ENCODE measurements at regions not wholly inside any gene's neighbourhood (a gene's known extent, or its start where the extent isn't known, plus 50 kb on each side); places are given as distances from the start of the nearest gene placed in this dataset.

DNA sequence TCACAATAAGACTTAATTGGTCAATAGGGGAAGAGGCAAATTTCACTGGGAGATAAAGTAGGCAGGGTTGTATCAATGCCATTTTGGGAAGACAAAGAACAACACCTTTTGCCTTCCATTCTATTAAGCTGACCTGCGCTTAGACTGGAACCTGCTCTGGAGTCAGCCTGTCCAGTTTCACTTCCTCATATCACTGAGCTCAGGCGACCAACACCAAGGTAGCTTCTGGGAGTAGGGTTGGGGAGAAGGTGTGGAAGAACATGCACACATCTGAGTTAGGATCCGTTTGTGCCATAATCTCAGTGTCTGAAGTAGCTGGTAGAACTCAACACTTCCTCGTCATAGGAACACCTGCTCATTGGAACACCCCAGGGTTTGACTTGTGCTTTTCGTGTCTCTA, 527.4 kb upstream of the IGFBP3 start:
- WGBS, result 93% methylated on average over 5 of the region's 5 CpGs
- Histone ChIP-seq H3K27me3 (replicated peaks; ENCODE audit: insufficient read depth) (no peaks in the 10 kb centered on the region), H3K9me3 (no peaks in the 10 kb centered on the region), H3K4me3 (no peak overlapping the region), H3K36me3 (no peaks in the 10 kb centered on the region), H3K4me1 (replicated peaks) (no peaks in the 10 kb centered on the region), H3K27ac (no peak overlapping the region)
- no peak for DNase-seq (ENCODE audit: low spot score)
- intact Hi-C loops (cut with DNase I), result no loop called here
- TF ChIP-seq, protein P1, sequence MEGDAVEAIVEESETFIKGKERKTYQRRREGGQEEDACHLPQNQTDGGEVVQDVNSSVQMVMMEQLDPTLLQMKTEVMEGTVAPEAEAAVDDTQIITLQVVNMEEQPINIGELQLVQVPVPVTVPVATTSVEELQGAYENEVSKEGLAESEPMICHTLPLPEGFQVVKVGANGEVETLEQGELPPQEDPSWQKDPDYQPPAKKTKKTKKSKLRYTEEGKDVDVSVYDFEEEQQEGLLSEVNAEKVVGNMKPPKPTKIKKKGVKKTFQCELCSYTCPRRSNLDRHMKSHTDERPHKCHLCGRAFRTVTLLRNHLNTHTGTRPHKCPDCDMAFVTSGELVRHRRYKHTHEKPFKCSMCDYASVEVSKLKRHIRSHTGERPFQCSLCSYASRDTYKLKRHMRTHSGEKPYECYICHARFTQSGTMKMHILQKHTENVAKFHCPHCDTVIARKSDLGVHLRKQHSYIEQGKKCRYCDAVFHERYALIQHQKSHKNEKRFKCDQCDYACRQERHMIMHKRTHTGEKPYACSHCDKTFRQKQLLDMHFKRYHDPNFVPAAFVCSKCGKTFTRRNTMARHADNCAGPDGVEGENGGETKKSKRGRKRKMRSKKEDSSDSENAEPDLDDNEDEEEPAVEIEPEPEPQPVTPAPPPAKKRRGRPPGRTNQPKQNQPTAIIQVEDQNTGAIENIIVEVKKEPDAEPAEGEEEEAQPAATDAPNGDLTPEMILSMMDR (IDR thresholded peaks at IDR 0.05), result no peak
- TF ChIP-seq POLR2AphosphoS5 (IDR thresholded peaks at IDR 0.05) (no peak), POLR2A (IDR thresholded peaks at IDR 0.05) (no peak)

DNA sequence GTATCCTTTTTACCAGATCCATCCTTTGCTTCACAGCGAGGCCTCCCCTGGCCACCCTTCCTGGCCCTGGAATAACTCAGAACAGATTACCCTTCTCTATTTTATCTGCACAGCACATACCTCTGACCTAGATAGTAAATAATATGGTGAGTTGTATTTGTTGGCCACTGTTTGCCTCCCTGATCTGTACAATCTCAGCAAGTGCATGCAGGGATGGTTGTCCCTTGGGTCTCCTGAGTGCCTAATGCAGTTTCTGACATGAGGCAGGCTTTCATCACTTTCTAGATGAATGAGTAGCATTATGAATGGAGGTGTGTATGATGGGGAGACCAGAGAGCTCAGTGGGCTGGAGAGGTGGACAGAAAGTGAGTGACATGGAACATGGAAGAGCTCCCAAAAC, 525.1 kb upstream of the IGFBP3 start:
- H3K4me1 ChIP-seq (replicated peaks), result no peaks in the 10 kb centered on the region
- no peak for DNase-seq (ENCODE audit: low spot score)
- no peak overlapping the region for H3K27ac ChIP-seq
- WGBS, result 95% methylated on average over 1 of the region's 1 CpG
- no peaks in the 10 kb centered on the region for H3K27me3 ChIP-seq (replicated peaks; ENCODE audit: insufficient read depth)
- H3K9me3 ChIP-seq, result no peaks in the 10 kb centered on the region
- TF ChIP-seq POLR2A (IDR thresholded peaks at IDR 0.05) (no peak), POLR2AphosphoS5 (IDR thresholded peaks at IDR 0.05) (no peak)
- TF ChIP-seq, protein P1 (IDR thresholded peaks at IDR 0.05), result no peak
- no peaks in the 10 kb centered on the region for H3K36me3 ChIP-seq
- intact Hi-C loops (cut with DNase I), result no loop called here
- H3K4me3 ChIP-seq, result no peak overlapping the region

DNA sequence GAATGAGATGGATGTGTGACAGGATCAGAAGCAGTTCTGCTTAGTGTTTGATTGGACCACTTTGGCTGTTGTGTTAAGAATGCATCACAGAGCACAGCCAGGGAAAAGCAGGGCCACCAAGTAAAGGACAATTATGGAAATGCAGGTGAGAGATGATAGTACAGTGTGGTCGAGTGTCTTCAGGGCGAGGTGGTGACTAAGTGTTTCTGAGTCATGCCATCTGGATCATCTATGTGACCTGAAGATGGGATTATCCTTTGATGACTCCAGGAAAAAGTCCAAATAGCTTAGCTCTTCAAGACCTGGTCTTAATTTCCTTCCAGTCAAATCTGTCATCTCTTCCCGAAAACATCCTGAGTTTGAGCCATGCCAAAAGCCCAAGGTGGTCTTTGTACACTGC, 523.2 kb upstream of the IGFBP3 start:
- intact Hi-C loops (cut with DNase I), result no loop called here
- WGBS, result 77% methylated on average over 3 of the region's 3 CpGs
- H3K4me1 ChIP-seq (replicated peaks), result no peaks in the 10 kb centered on the region
- H3K36me3 ChIP-seq, result no peaks in the 10 kb centered on the region
- no peaks in the 10 kb centered on the region for H3K27me3 ChIP-seq (replicated peaks; ENCODE audit: insufficient read depth)
- no peak overlapping the region for H3K4me3 ChIP-seq
- no peaks in the 10 kb centered on the region for H3K9me3 ChIP-seq
- H3K27ac ChIP-seq, result no peak overlapping the region
- DNase-seq (ENCODE audit: low spot score), result no peak
- TF ChIP-seq, protein P1 (IDR thresholded peaks at IDR 0.05), result no peak
- TF ChIP-seq POLR2A (IDR thresholded peaks at IDR 0.05) (no peak), POLR2AphosphoS5 (IDR thresholded peaks at IDR 0.05) (no peak)

DNA sequence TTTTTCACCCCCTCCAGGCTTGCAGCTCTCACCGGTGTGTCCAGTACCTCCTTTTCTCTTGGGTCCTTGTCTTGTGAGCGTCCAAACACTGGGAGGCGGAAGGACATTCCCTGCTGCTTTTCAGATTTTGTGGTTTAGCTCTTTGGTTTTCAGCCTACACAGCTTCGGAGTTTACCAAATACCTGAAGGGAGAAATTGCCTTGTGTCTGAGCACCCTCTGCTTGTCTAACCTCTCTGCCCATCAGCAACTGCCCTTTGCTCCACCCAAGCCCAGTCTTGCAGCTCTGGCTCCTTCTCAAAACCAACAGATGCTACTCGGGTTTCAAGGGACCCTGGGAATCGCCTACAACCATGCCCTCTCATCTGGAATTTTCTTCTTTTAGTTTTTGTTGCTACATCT, 519.1 kb upstream of the IGFBP3 start:
- Histone ChIP-seq H3K4me3 (no peak overlapping the region), H3K9me3 (no peaks in the 10 kb centered on the region), H3K4me1 (replicated peaks) (no peaks in the 10 kb centered on the region), H3K27ac (no peak overlapping the region), H3K27me3 (replicated peaks; ENCODE audit: insufficient read depth) (no peaks in the 10 kb centered on the region), H3K36me3 (no peaks in the 10 kb centered on the region)
- DNase-seq (ENCODE audit: low spot score), result no peak
- 57% methylated on average over 6 of the region's 6 CpGs for WGBS
- TF ChIP-seq POLR2A (IDR thresholded peaks at IDR 0.05) (no peak), POLR2AphosphoS5 (IDR thresholded peaks at IDR 0.05) (no peak)
- TF ChIP-seq, protein P1 (IDR thresholded peaks at IDR 0.05), result no peak
- intact Hi-C loops (cut with DNase I), result no loop called here

DNA sequence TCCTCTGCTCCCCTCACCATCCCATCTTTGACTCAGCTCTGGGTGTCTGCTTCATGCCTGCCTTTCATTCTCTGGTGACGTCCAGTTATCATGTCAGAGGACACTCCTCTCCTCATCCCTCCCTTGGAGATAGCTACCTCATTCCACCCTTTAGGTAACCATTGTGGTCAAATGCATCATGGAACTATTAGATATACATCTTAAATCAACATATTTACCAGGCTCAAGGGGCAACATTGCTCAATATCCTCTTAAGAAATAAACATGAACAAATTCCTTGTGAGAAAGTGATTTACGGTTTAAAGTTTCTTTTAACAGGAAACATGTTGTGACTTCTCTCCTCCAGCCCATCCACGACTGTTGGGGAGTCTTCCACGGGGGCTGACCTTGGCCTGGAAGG, 511.6 kb upstream of the IGFBP3 start:
- Histone ChIP-seq H3K9me3 (no peaks in the 10 kb centered on the region), H3K4me1 (replicated peaks) (no peaks in the 10 kb centered on the region), H3K27me3 (replicated peaks; ENCODE audit: insufficient read depth) (no peaks in the 10 kb centered on the region), H3K36me3 (no peaks in the 10 kb centered on the region), H3K27ac (no peak overlapping the region), H3K4me3 (no peak overlapping the region)
- TF ChIP-seq POLR2AphosphoS5 (IDR thresholded peaks at IDR 0.05), result no peak
- TF ChIP-seq, protein P1 (IDR thresholded peaks at IDR 0.05), result no peak
- no peak for TF ChIP-seq POLR2A (IDR thresholded peaks at IDR 0.05)
- 35% methylated on average over 4 of the region's 4 CpGs for WGBS
- DNase-seq (ENCODE audit: low spot score), result no peak
- intact Hi-C loops (cut with DNase I), result no loop called here
